MM.1S (cell line): ENCODE measurements at regions not wholly inside any gene's neighbourhood (a gene's known extent, or its start where the extent isn't known, plus 50 kb on each side); places are given as distances from the start of the nearest gene placed in this dataset.

Experiments used
- DNase-seq: peaks from one replicate; pipeline ENCODE4 v3.0.0-alpha.2; 2015
- H2AFZ ChIP-seq: fragments of 300-600 bp; sonication (generic); 2 replicates; pipeline ENCODE4 v1.6.0; 2016; ENCODE audit warnings: antibody characterized with exemption, low read length
- H3F3A ChIP-seq: fragments of 300-600 bp; sonication (generic); 2 replicates; pipeline ENCODE4 v1.6.1; 2016; ENCODE audit warnings: mild to moderate bottlenecking, antibody characterized with exemption, low read length, moderate library complexity, mixed read lengths; ENCODE audit not compliant: insufficient read depth
- H3K27ac ChIP-seq: fragments of 300-600 bp; sonication (generic); 2 replicates; pipeline ENCODE4 v1.5.1; 2016; ENCODE audit warnings: mild to moderate bottlenecking, low read length
- H3K27me3 ChIP-seq: fragments of 300-600 bp; sonication (generic); replicated peaks from 2 replicates; pipeline ENCODE4 v1.6.0; 2016; ENCODE audit warnings: low read length; ENCODE audit not compliant: insufficient read depth
- H3K36me3 ChIP-seq: fragments of 300-600 bp; sonication (generic); replicated peaks from 2 replicates; pipeline ENCODE4 v1.6.1; 2016; ENCODE audit warnings: mild to moderate bottlenecking, low read length, mixed read lengths; ENCODE audit not compliant: insufficient read depth
- H3K4me1 ChIP-seq: fragments of 300-600 bp; sonication (generic); 2 replicates; pipeline ENCODE4 v1.6.1; 2016; ENCODE audit warnings: low read length, mixed read lengths
- H3K4me2 ChIP-seq: fragments of 300-600 bp; sonication (generic); 2 replicates; pipeline ENCODE4 v1.6.0; 2016; ENCODE audit warnings: low read depth, low read length
- H3K4me3 ChIP-seq: fragments of 300-600 bp; sonication (generic); 2 replicates; pipeline ENCODE4 v1.5.1; 2016; ENCODE audit warnings: low read length, mixed read lengths
- H3K79me2 ChIP-seq: fragments of 300-600 bp; sonication (generic); 2 replicates; pipeline ENCODE4 v1.6.1; 2016; ENCODE audit warnings: mixed run types, low read length, mixed read lengths
- H3K9ac ChIP-seq: fragments of 300-600 bp; sonication (generic); 2 replicates; pipeline ENCODE4 v1.6.1; 2016; ENCODE audit warnings: low read length, mixed read lengths
- H3K9me2 ChIP-seq: fragments of 300-600 bp; sonication (generic); replicated peaks from 2 replicates; pipeline ENCODE4 v1.6.1; 2016; ENCODE audit warnings: mild to moderate bottlenecking, low read length, mixed read lengths; ENCODE audit not compliant: insufficient read depth
- H3K9me3 ChIP-seq: fragments of 300-600 bp; sonication (generic); replicated peaks from 2 replicates; pipeline ENCODE4 v1.6.1; 2016; ENCODE audit warnings: mild to moderate bottlenecking, low read length, mixed read lengths; ENCODE audit not compliant: insufficient read depth
- H4K20me1 ChIP-seq: fragments of 300-600 bp; sonication (generic); 2 replicates; pipeline ENCODE4 v1.6.1; 2016; ENCODE audit warnings: mild to moderate bottlenecking, low read length, moderate library complexity, mixed read lengths; ENCODE audit not compliant: insufficient read depth
- EZH2 ChIP-seq: fragments of 300-600 bp; sonication (generic); optimal IDR thresholded peaks from 2 replicates; pipeline ENCODE3; 2017; ENCODE audit warnings: low read depth, mild to moderate bottlenecking, antibody characterized with exemption, low read length, mixed read lengths
- EZH2phosphoT487 ChIP-seq: fragments of 300-600 bp; sonication (generic); IDR thresholded peaks from 2 replicates; pipeline ENCODE4 v1.6.1; 2018; ENCODE audit warnings: antibody characterized with exemption, low read length
- TF ChIP-seq, protein P1 (sequence below): fragments of 300-600 bp; sonication (generic); IDR thresholded peaks from 2 replicates; pipeline ENCODE4 v1.5.1; 2016; ENCODE audit warnings: antibody characterized with exemption, low read length, mixed read lengths

GRCh38 chr6:104017410-104018381, 842.0 kb downstream of the HACE1 start:
- Histone ChIP-seq H3F3A (no peaks in the 10 kb centered on the region), H3K9me3 (no peaks in the 10 kb centered on the region), H3K4me2 (no peak overlapping the region), H3K27ac (no peak overlapping the region), H3K36me3 (no peaks in the 10 kb centered on the region), H4K20me1 (no peaks in the 10 kb centered on the region), H3K4me1 (no peaks in the 10 kb centered on the region), H2AFZ (no peak overlapping the region), H3K79me2 (no peaks in the 10 kb centered on the region), H3K9me2 (no peaks in the 10 kb centered on the region), H3K9ac (no peak overlapping the region), H3K27me3 (no peaks in the 10 kb centered on the region), H3K4me3 (no peak overlapping the region)
- TF ChIP-seq, protein P1, sequence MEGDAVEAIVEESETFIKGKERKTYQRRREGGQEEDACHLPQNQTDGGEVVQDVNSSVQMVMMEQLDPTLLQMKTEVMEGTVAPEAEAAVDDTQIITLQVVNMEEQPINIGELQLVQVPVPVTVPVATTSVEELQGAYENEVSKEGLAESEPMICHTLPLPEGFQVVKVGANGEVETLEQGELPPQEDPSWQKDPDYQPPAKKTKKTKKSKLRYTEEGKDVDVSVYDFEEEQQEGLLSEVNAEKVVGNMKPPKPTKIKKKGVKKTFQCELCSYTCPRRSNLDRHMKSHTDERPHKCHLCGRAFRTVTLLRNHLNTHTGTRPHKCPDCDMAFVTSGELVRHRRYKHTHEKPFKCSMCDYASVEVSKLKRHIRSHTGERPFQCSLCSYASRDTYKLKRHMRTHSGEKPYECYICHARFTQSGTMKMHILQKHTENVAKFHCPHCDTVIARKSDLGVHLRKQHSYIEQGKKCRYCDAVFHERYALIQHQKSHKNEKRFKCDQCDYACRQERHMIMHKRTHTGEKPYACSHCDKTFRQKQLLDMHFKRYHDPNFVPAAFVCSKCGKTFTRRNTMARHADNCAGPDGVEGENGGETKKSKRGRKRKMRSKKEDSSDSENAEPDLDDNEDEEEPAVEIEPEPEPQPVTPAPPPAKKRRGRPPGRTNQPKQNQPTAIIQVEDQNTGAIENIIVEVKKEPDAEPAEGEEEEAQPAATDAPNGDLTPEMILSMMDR: no peak
- TF ChIP-seq EZH2phosphoT487 (no peak), EZH2 (no peak)
- no peak for DNase-seq

- Histone ChIP-seq H3K27me3 (no peaks in the 10 kb centered on the region), H3K9me2 (no peaks in the 10 kb centered on the region), H3K9ac (no peak overlapping the region), H2AFZ (no peak overlapping the region), H3K4me3 (no peak overlapping the region), H3K9me3 (no peaks in the 10 kb centered on the region), H3K36me3 (no peaks in the 10 kb centered on the region), H3K79me2 (no peaks in the 10 kb centered on the region), H3K4me1 (no peaks in the 10 kb centered on the region), H3K4me2 (no peak overlapping the region), H4K20me1 (no peaks in the 10 kb centered on the region), H3F3A (no peaks in the 10 kb centered on the region), H3K27ac (no peak overlapping the region)
- TF ChIP-seq, protein P1: no peak
- TF ChIP-seq EZH2phosphoT487 (no peak), EZH2 (no peak)
- DNase-seq: no peak
Measured at GRCh38 chr6:104014163-104014959, 845.4 kb downstream of the HACE1 start.

DNA sequence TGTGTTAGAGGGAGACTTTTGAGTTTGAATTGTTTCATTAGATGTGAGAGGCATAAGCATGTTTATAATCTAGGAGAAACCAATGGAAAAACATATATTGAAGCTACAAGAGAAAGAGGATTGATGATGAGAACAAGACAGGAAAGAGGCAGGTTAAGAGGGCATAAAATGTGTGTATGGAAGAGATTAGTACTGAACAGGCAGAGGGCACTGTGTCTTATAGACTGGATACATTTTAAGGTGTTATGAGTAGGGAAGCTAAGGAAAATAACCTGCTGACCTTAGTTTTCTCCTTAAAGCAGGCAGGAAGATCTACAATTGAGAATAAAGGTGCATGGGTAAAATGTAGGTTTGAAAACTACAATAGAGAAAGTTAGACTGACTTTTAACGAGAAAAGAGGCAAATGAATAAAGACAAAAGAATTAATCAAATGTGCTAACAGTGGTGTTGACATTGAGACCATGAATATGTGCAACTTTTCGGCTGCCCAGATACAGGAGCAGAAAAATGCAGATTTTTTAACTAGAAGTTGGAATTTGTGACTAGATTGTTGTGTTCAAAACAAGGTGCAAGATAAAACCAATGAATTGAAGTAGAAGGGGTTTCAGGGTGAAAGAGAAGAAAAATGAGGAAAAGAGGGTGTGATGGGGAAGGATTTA, 846.3 kb downstream of the HACE1 start:
- TF ChIP-seq EZH2phosphoT487 (no peak), EZH2 (no peak)
- TF ChIP-seq, protein P1: no peak
- no peaks in the 10 kb centered on the region for H3K4me1 ChIP-seq
- no peak overlapping the region for H3K9ac ChIP-seq
- H3K79me2 ChIP-seq: no peaks in the 10 kb centered on the region
- H2AFZ ChIP-seq: no peak overlapping the region
- no peaks in the 10 kb centered on the region for H3F3A ChIP-seq
- H3K4me2 ChIP-seq: no peak overlapping the region
- no peak for DNase-seq
- no peaks in the 10 kb centered on the region for H4K20me1 ChIP-seq
- H3K36me3 ChIP-seq: no peaks in the 10 kb centered on the region
- no peak overlapping the region for H3K4me3 ChIP-seq
- no peaks in the 10 kb centered on the region for H3K27me3 ChIP-seq
- no peak overlapping the region for H3K27ac ChIP-seq
- H3K9me2 ChIP-seq: no peaks in the 10 kb centered on the region
- H3K9me3 ChIP-seq: no peaks in the 10 kb centered on the region
